Cardiac fibroblast (primary cell): ENCODE measurements at regions not wholly inside any gene's neighbourhood (a gene's known extent, or its start where the extent isn't known, plus 50 kb on each side); places are given as distances from the start of the nearest gene placed in this dataset.
"Not testable (repeated sequence)": the region's sequence is repeated elsewhere in the genome, so short reads cannot be mapped to it uniquely, and the experiment has no call there.

ENCODE experiments used
- DNase-seq, 2 donors: peaks; one replicate each; pipeline versions ENCODE4 v3.0.0 to v3.0.0-alpha.2; 2010; ENCODE audit warnings: low read depth in 2 of 2
- H3K4me3 ChIP-seq, 2 donors: replicated peaks in 1 of 2; 1 replicate in 1 of 2; 2 replicates in 1 of 2; pipeline ENCODE4 v1.5.1; 2011; ENCODE audit warnings: low read depth in 2 of 2, low read length in 2 of 2, mild to moderate bottlenecking in 2 of 2, moderate library complexity in 1 of 2
- CTCF ChIP-seq: IDR thresholded peaks from one replicate; pipeline ENCODE4 v1.5.1; 2011; ENCODE audit warnings: low read depth, mild to moderate bottlenecking, low read length, inconsistent platforms

- no peak for DNase-seq
- no peak for TF ChIP-seq CTCF
Measured at GRCh38 chr14:86066651-86067050, 536.7 kb downstream of the FLRT2 start.

GRCh38 chr14:86065407-86065806, 535.5 kb downstream of the FLRT2 start:
- TF ChIP-seq CTCF: no peak
- H3K4me3 ChIP-seq: no peak overlapping the region
- DNase-seq: no peak

More at GRCh38 chr14:86066651-86067050, 536.7 kb downstream of the FLRT2 start:
- H3K4me3 ChIP-seq: no peak overlapping the region

- not testable (repeated sequence) for DNase-seq, H3K4me3 ChIP-seq
Measured at GRCh38 chr14:86064595-86064994, 534.7 kb downstream of the FLRT2 start.

GRCh38 chr14:86057018-86057667, 527.2 kb downstream of the FLRT2 start:
- TF ChIP-seq CTCF: peak; percentile 79
- peak; percentile 39 to 47 for DNase-seq

GRCh38 chr14:86055512-86056075, 525.6 kb downstream of the FLRT2 start:
- no peak overlapping the region for H3K4me3 ChIP-seq
- peak; percentile 3 to 4 for DNase-seq
- no peak for TF ChIP-seq CTCF

More at GRCh38 chr14:86057018-86057667, 527.2 kb downstream of the FLRT2 start:
- H3K4me3 ChIP-seq: no peak overlapping the region

- no peak overlapping the region for H3K4me3 ChIP-seq
- no peak for TF ChIP-seq CTCF
- DNase-seq: no peak
Measured at GRCh38 chr14:86052868-86053267, 522.9 kb downstream of the FLRT2 start.

- TF ChIP-seq CTCF: no peak
- no peak for DNase-seq
Measured at GRCh38 chr14:86050757-86051156, 520.8 kb downstream of the FLRT2 start.

More at GRCh38 chr14:86050757-86051156, 520.8 kb downstream of the FLRT2 start:
- no peak overlapping the region for H3K4me3 ChIP-seq
